Tibial nerve (tissue), 4 donors: ENCODE measurements at regions not wholly inside any gene's neighbourhood (a gene's known extent, or its start where the extent isn't known, plus 50 kb on each side); places are given as distances from the start of the nearest gene placed in this dataset.

Source experiments
- DNase-seq, 2 donors: peaks; one replicate each; pipeline ENCODE4 v3.0.0-alpha.2; 2019; ENCODE audit warnings: low spot score in 2 of 2
- H3K27ac ChIP-seq, 4 donors: fragments of 200-600 bp; sonication (generic) in 3 of 4; one replicate each; pipeline ENCODE4 v1.5.1; 2017 to 2019; ENCODE audit warnings: mild to moderate bottlenecking in 1 of 4
- H3K27me3 ChIP-seq, 2 donors: fragments of 200-600 bp; sonication (generic) in 1 of 2; one replicate each; pipeline versions ENCODE4 v1.5.1 to v1.6.0; 2017 to 2019
- H3K36me3 ChIP-seq, 3 donors: fragments of 200-600 bp; sonication (generic); one replicate each; pipeline ENCODE4 v1.5.1; 2018 to 2019
- H3K4me1 ChIP-seq, 4 donors: fragments of 200-600 bp; sonication (generic) in 3 of 4; one replicate each; pipeline ENCODE4 v1.5.1; 2017 to 2019
- H3K4me3 ChIP-seq, 4 donors: fragments of 200-600 bp; sonication (generic) in 3 of 4; one replicate each; pipeline ENCODE4 v1.5.1; 2017 to 2019; ENCODE audit warnings: mild to moderate bottlenecking in 1 of 4, moderate library complexity in 1 of 4
- H3K9me3 ChIP-seq, 4 donors: fragments of 200-600 bp; sonication (generic) in 3 of 4; one replicate each; pipeline ENCODE4 v1.5.1; 2017 to 2019
- EP300 ChIP-seq, 2 donors: sonication (generic); formaldehyde crosslinking; IDR thresholded peaks; one replicate each; pipeline ENCODE4 v1.6.1; 2017; ENCODE audit warnings: antibody characterized with exemption in 2 of 2, mild to moderate bottlenecking in 1 of 2
- POLR2A ChIP-seq, 2 donors: fragments of 450-650 bp; IDR thresholded peaks; one replicate each; pipeline ENCODE4 v1.6.1; 2017; ENCODE audit warnings: antibody characterized with exemption in 2 of 2, mild to moderate bottlenecking in 2 of 2, moderate library complexity in 2 of 2
- WGBS, 2 donors: methylation state at CpG; one replicate each; pipeline ENCODE4 v1.1.5; 2018; 5-methylcytosine and 5-hydroxymethylcytosine counted together
- TF ChIP-seq, protein P1 (sequence below), 5 experiments: fragments of 200-600 bp in 3 of 5; fragments of 450-650 bp in 2 of 5; sonication (generic) in 3 of 5; IDR thresholded peaks; one replicate each; pipeline ENCODE4 v1.5.1; 2016 to 2019; ENCODE audit warnings: antibody characterized with exemption in 5 of 5, mild to moderate bottlenecking in 3 of 5, moderate library complexity in 2 of 5

DNA sequence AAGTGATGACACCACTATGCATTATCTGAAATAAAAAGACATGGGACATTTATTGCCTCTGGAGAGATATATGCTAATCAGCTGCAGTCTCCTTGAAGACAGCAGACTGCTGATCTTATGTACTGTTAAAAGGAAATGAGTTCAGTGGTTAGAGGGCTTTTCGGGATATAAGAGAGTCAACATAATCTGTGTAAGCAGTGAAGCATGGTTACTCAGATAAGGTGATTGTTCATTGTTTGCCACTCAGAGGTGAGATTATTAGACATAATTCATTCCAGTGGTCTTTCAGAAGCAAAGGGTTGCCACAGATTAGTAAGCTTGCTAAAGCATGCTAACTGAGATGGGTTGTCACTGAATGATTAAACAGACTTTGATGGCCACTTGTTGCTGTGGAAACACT, 1450.7 kb upstream of the ADGRB3 start:
- WGBS, 2 donors, result 87 to 96% methylated on average over 1 of the region's 1 CpG
- Histone ChIP-seq H3K4me1 (no peaks in the 10 kb centered on the region), H3K27me3 (no peaks in the 10 kb centered on the region)

DNA sequence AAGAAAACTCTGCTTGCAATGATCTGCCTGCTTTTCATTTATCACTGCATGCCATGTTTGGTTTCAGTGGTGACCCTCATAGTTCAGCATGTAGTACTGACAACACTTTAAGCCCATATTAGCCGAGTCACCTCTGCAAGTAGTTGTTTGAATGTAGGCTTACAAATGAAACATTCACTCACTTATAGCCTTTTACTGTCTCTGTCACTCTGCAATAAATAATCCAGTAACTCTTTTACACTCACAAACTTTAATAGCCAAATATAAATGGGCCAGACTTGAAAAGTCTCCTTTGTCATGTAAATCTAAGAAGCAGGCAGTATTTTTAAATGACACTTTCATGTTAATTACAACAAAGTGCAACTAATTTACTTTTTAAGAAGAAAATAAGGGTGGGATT, 1460.0 kb upstream of the ADGRB3 start:
- no peaks in the 10 kb centered on the region for H3K9me3 ChIP-seq
- no peaks in the 10 kb centered on the region for H3K27me3 ChIP-seq
- H3K36me3 ChIP-seq, result no peaks in the 10 kb centered on the region
- H3K4me1 ChIP-seq, result no peaks in the 10 kb centered on the region
- WGBS, 2 donors, result 44 to 48% methylated on average over 1 of the region's 1 CpG
- no peak for DNase-seq
- no peak overlapping the region for H3K4me3 ChIP-seq
- H3K27ac ChIP-seq, result no peak overlapping the region
- no peak for TF ChIP-seq POLR2A (IDR thresholded peaks at IDR 0.05)

More for the DNA sequence above, 1450.7 kb upstream of the ADGRB3 start:
- no peaks in the 10 kb centered on the region for H3K36me3 ChIP-seq
- no peaks in the 10 kb centered on the region for H3K9me3 ChIP-seq
- H3K27ac ChIP-seq, result no peak overlapping the region
- no peak overlapping the region for H3K4me3 ChIP-seq
- TF ChIP-seq EP300 (IDR thresholded peaks at IDR 0.05) (no peak), POLR2A (IDR thresholded peaks at IDR 0.05) (no peak)
- TF ChIP-seq, protein P1, sequence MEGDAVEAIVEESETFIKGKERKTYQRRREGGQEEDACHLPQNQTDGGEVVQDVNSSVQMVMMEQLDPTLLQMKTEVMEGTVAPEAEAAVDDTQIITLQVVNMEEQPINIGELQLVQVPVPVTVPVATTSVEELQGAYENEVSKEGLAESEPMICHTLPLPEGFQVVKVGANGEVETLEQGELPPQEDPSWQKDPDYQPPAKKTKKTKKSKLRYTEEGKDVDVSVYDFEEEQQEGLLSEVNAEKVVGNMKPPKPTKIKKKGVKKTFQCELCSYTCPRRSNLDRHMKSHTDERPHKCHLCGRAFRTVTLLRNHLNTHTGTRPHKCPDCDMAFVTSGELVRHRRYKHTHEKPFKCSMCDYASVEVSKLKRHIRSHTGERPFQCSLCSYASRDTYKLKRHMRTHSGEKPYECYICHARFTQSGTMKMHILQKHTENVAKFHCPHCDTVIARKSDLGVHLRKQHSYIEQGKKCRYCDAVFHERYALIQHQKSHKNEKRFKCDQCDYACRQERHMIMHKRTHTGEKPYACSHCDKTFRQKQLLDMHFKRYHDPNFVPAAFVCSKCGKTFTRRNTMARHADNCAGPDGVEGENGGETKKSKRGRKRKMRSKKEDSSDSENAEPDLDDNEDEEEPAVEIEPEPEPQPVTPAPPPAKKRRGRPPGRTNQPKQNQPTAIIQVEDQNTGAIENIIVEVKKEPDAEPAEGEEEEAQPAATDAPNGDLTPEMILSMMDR (IDR thresholded peaks at IDR 0.05), result no peak
- DNase-seq, result no peak

DNA sequence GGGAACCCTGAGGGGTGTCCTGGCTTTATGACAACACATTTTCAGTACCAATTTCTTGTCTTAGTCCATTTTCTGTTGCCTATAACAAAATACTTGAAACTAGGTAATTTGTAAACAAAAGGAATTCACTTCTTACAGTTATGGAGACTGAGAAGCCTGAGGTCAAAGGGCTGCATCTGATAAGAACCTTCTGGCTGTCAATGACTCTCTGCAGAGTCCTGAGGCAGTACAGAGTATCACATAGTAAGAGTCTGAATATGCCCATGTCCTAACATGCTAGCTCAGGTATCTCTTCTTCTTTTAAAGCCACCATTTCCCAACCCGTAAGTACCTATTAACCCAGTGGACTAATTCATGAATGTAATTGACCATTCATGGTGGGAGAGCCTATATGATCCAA, 1458.6 kb upstream of the EYS start:
- H3K27me3 ChIP-seq, result no peaks in the 10 kb centered on the region
- no peak overlapping the region for H3K4me3 ChIP-seq
- TF ChIP-seq POLR2A (IDR thresholded peaks at IDR 0.05) (no peak), EP300 (IDR thresholded peaks at IDR 0.05) (no peak)
- TF ChIP-seq, protein P1 (IDR thresholded peaks at IDR 0.05), result no peak
- no peak for DNase-seq
- no peak overlapping the region for H3K27ac ChIP-seq
- H3K4me1 ChIP-seq, result no peaks in the 10 kb centered on the region
- 96 to 98% methylated on average over 1 of the region's 1 CpG for WGBS, 2 donors
- H3K36me3 ChIP-seq, result no peaks in the 10 kb centered on the region
- H3K9me3 ChIP-seq, result peaks cover 0 to 7% (median 0%) of the 10 kb centered on the region in 4 donors

DNA sequence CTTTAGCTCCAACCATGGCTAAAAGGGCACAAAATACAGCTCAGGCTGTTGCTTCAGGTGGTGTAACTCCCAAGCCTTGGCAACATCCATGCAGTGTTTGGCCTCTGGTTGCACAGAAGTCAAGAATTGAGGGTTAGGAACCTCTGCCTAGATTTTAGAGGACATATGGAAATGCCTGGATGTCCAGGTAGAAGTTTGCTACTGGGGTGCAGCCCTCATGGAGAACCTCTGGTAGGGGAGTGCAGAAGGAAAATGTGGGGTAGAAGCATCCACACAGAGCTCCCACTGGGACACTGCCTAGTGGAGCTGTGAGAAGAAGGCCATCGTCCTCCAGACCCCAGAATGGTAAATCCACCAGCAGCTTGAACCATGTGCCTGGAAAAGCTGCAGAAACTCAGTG, 1453.8 kb upstream of the EYS start:
- DNase-seq, result no peak
- WGBS, 2 donors, result 82 to 92% methylated on average over 1 of the region's 1 CpG
- H3K4me1 ChIP-seq, result no peaks in the 10 kb centered on the region
- no peaks in the 10 kb centered on the region for H3K27me3 ChIP-seq
- H3K27ac ChIP-seq, result no peak overlapping the region
- no peaks in the 10 kb centered on the region for H3K36me3 ChIP-seq
- peaks cover 0 to 9% (median 0%) of the 10 kb centered on the region in 4 donors for H3K9me3 ChIP-seq
- H3K4me3 ChIP-seq, result no peak overlapping the region
- TF ChIP-seq POLR2A (IDR thresholded peaks at IDR 0.05), result no peak
- TF ChIP-seq, protein P1 (IDR thresholded peaks at IDR 0.05), result no peak
- no peak for TF ChIP-seq EP300 (IDR thresholded peaks at IDR 0.05)

DNA sequence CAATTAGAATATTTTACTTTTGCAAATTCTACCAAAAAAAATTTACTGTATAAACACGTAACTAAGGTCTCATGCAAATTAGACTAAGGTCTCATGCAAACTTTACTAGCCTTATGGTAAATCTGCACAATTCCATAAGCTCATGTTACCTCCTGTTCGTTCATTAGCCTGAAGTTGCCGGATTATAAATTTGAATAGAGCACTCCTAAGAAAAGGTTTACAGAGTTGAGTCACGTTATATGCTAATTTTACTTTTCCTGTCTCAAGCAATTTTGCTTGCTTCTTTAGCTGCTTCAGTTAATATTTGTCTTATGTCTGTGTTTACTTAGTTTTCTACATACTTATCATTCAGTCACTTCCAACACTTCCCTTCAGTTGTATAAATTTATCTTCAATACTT, 1434.0 kb upstream of the EYS start:
- Histone ChIP-seq H3K4me1 (no peaks in the 10 kb centered on the region), H3K36me3 (no peaks in the 10 kb centered on the region), H3K27ac (no peak overlapping the region), H3K27me3 (no peaks in the 10 kb centered on the region), H3K9me3 (peaks cover 0 to 8% (median 0%) of the 10 kb centered on the region in 4 donors), H3K4me3 (no peak overlapping the region)
- DNase-seq, result no peak
- TF ChIP-seq, protein P1 (IDR thresholded peaks at IDR 0.05), result no peak
- no peak for TF ChIP-seq EP300 (IDR thresholded peaks at IDR 0.05)
- no peak for TF ChIP-seq POLR2A (IDR thresholded peaks at IDR 0.05)
- 84 to 89% methylated on average over 4 of the region's 4 CpGs for WGBS, 2 donors

DNA sequence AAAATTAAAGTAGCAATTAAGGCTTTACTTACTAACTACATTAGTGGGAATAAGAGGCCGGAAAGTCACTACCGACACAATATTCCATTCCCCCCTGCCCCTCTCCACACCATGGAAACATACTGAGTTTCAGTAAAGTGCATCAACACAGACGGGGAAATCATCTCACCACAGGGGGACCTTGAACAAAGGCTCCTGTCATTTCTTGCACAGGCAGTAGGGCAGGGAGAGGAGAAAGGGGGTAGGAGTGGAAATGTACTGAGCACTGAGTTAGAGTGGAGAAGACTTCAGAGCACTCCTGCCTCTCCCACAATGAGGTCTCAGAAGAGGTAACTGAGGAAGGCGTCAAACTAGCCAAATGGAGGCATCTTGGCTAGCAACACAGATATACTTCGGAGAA, 1426.9 kb upstream of the EYS start:
- no peaks in the 10 kb centered on the region for H3K27me3 ChIP-seq
- H3K4me1 ChIP-seq, result no peaks in the 10 kb centered on the region
- no peak overlapping the region for H3K4me3 ChIP-seq
- WGBS, 2 donors, result 77 to 80% methylated on average over 5 of the region's 5 CpGs
- no peak for TF ChIP-seq EP300 (IDR thresholded peaks at IDR 0.05)
- no peak for TF ChIP-seq POLR2A (IDR thresholded peaks at IDR 0.05)
- TF ChIP-seq, protein P1 (IDR thresholded peaks at IDR 0.05), result no peak
- no peaks in the 10 kb centered on the region for H3K9me3 ChIP-seq
- no peak overlapping the region for H3K27ac ChIP-seq
- DNase-seq, result no peak
- H3K36me3 ChIP-seq, result no peaks in the 10 kb centered on the region
